Left lung (tissue), 4 donors: ENCODE measurements at regions not wholly inside any gene's neighbourhood (a gene's known extent, or its start where the extent isn't known, plus 50 kb on each side); places are given as distances from the start of the nearest gene placed in this dataset.
A peak's percentile ranks its signal among the peaks of the same experiment; 100 is the strongest.
"Not testable (repeated sequence)": the region's sequence is repeated elsewhere in the genome, so short reads cannot be mapped to it uniquely, and the experiment has no call there.

Source experiments
- ATAC-seq: fragments of 200-7000 bp; cut with Tn5 transposase; one replicate; pipeline ENCODE4 v1.9.1; 2020; ENCODE audit warnings: moderate library complexity
- DNase-seq, 4 donors: peaks; one replicate each; pipeline ENCODE4 v3.0.0-alpha.2; 2013 to 2020
- H3K27ac ChIP-seq, 2 donors: fragments of 200-600 bp; sonication (generic) in 1 of 2; one replicate each; pipeline versions ENCODE4 v1.5.0 to v1.8.0; 2020 to 2021
- H3K27me3 ChIP-seq, 2 donors: fragments of 200-600 bp; sonication (generic) in 1 of 2; one replicate each; pipeline versions ENCODE4 v1.5.0 to v1.8.0; 2020 to 2021
- H3K36me3 ChIP-seq, 2 donors: fragments of 200-600 bp; sonication (generic) in 1 of 2; one replicate each; pipeline versions ENCODE4 v1.5.0 to v1.8.0; 2020 to 2021
- H3K4me1 ChIP-seq, 2 donors: fragments of 200-600 bp; one replicate each; pipeline ENCODE4 v1.8.0; 2021
- H3K4me3 ChIP-seq, 2 donors: fragments of 200-600 bp; sonication (generic) in 1 of 2; one replicate each; pipeline versions ENCODE4 v1.5.0 to v1.8.0; 2020 to 2021; ENCODE audit warnings: mild to moderate bottlenecking in 1 of 2
- H3K9me3 ChIP-seq, 2 donors: fragments of 200-600 bp; sonication (generic) in 1 of 2; one replicate each; pipeline versions ENCODE4 v1.5.0 to v1.8.0; 2020 to 2021
- CTCF ChIP-seq, 2 donors: fragments of 200-600 bp; sonication (generic) in 1 of 2; IDR thresholded peaks; one replicate each; pipeline versions ENCODE4 v1.5.0 to v1.8.0; 2021; ENCODE audit warnings: antibody characterized with exemption in 2 of 2
- intact Hi-C, 2 donors: fragments of 100-400 bp; cut with DNase I; formaldehyde crosslinking; loops; one replicate each; pipeline versions ENCODE4 v1.11.2 to v1.14.2; 2022
- donor health status: DM: no; HTN: yes; CAD: no.
- donor health status: DM: no; HTN: no; CAD: no.

- H3K4me1 ChIP-seq = no peaks in the 10 kb centered on the region
- H3K27ac ChIP-seq = no peak overlapping the region
- DNase-seq (no peak), ATAC-seq (no peak)
- intact Hi-C loops = no loop called here
- no peak overlapping the region for H3K4me3 ChIP-seq
- H3K36me3 ChIP-seq = no peaks in the 10 kb centered on the region
- no peaks in the 10 kb centered on the region for H3K27me3 ChIP-seq
- peaks cover 0 to 14% of the 10 kb centered on the region in 2 donors for H3K9me3 ChIP-seq
- no peak for TF ChIP-seq CTCF (IDR thresholded peaks at IDR 0.05)
Measured at GRCh38 chr6:90887764-90888163, 300.9 kb upstream of the MAP3K7 start.

DNA sequence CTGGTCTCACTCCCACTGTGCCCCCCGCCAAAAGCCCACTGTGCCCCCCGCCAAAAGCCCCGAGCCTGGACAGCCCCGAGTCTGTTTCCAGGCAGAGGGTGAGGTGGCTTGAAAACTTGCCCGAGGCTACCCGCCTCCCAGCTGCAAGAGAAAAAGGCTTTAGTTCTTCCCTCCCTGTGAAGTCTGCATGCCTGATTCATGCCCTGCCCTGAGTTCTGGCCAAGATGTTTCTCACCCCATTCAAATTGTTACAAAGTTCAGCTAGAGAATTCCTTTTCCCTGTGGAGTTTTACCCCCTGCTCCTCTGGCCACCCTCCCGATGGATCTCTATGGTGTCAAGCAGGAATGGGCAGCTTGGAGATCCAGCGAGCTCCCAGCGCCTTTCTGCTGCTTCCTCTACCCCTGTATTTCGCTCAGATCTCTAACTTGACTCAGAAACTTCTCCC is 298.8 kb upstream of the MAP3K7 start:
- Histone ChIP-seq H3K36me3 (no peaks in the 10 kb centered on the region), H3K27me3 (no peaks in the 10 kb centered on the region), H3K4me1 (no peaks in the 10 kb centered on the region), H3K4me3 (no peak overlapping the region), H3K9me3 (peaks cover 0 to 23% of the 10 kb centered on the region in 2 donors), H3K27ac (no peak overlapping the region)
- intact Hi-C loops = no loop called here
- no peak for TF ChIP-seq CTCF (IDR thresholded peaks at IDR 0.05)
- no peak for DNase-seq
- no peak for ATAC-seq

- H3K27ac ChIP-seq, ATAC-seq, H3K4me1 ChIP-seq, H3K36me3 ChIP-seq, intact Hi-C loops, H3K27me3 ChIP-seq, H3K4me3 ChIP-seq, DNase-seq: not testable (repeated sequence)
- H3K9me3 ChIP-seq = peaks cover 0 to 23% of the 10 kb centered on the region in 2 donors
Measured at GRCh38 chr6:90885137-90885536, 298.3 kb upstream of the MAP3K7 start.

DNA sequence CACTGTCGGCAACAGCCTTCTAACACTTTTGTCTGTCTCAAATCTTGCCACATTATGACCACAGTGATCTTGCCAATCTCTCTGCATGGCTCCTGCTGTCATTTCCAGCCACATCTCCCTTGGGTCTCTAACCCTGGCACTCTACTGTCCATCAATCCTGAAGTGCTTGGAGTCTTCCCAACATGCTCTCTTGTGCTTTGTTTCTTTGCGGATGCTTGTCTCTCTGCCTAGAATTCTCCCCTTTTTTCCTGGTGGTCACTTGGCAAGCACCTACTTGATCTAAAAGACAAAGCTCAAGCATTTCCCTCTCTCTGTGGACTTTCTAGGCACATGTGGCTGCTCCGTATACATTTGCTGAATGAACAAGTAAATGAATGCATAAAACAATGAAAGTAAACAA is 290.7 kb upstream of the MAP3K7 start:
- no peaks in the 10 kb centered on the region for H3K36me3 ChIP-seq
- no peak for ATAC-seq
- peaks cover 0 to 19% of the 10 kb centered on the region in 2 donors for H3K9me3 ChIP-seq
- no peaks in the 10 kb centered on the region for H3K27me3 ChIP-seq
- DNase-seq = no peak
- no peak for TF ChIP-seq CTCF (IDR thresholded peaks at IDR 0.05)
- H3K27ac ChIP-seq = no peak overlapping the region
- no peaks in the 10 kb centered on the region for H3K4me1 ChIP-seq
- no peak overlapping the region for H3K4me3 ChIP-seq
- intact Hi-C loops = no loop called here

DNA sequence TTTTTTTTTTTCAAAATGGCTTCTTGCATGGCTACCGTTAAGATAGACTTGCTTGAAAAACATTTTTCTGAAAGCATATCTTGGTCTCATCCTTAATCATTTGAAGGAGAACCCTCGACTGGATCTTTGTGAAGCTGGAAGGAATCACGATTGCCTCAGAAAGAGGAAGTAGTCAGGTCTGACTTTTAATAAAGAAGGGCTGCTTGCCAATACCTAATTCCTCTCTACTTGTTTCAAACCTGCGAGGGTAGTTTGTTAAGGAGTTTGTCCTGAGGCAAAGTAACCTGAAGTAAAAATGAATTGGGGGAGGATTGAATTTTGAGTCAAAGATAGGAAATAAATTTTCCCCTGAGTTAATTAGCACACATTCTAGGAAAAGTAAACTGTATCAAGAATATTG is 288.1 kb upstream of the MAP3K7 start:
- DNase-seq (no peak), ATAC-seq (no peak)
- no peaks in the 10 kb centered on the region for H3K4me1 ChIP-seq
- H3K27ac ChIP-seq = no peak overlapping the region
- no peak for TF ChIP-seq CTCF (IDR thresholded peaks at IDR 0.05)
- no peaks in the 10 kb centered on the region for H3K36me3 ChIP-seq
- intact Hi-C loops = no loop called here
- peaks cover 0 to 11% of the 10 kb centered on the region in 2 donors for H3K9me3 ChIP-seq
- no peaks in the 10 kb centered on the region for H3K27me3 ChIP-seq
- no peak overlapping the region for H3K4me3 ChIP-seq

DNA sequence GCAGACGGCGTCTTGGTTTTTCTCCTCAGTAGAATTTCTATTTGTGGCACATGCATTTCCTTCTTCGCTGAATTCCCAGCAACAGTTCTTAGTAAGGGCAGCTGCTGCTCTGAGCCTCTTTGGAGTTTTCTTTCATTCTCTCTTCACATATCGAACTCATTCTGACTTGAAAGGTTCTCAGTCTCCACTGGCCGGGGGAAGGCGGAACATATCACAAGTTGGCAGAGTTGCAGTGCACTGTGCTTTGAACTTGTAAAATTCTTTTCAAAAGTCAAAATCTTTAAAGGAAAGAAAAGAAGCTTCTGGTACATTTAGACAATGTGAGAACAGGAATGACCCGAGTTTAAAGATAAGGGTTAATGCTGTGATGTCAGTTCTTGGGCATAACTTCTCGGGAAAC is 286.1 kb upstream of the MAP3K7 start:
- no peak for TF ChIP-seq CTCF (IDR thresholded peaks at IDR 0.05)
- Histone ChIP-seq H3K9me3 (no peaks in the 10 kb centered on the region), H3K27me3 (no peaks in the 10 kb centered on the region), H3K36me3 (no peaks in the 10 kb centered on the region), H3K27ac (no peak overlapping the region), H3K4me3 (no peak overlapping the region), H3K4me1 (no peaks in the 10 kb centered on the region)
- ATAC-seq (no peak), DNase-seq (peak in 1 of 4 donors; percentile 37)
- intact Hi-C loops = no loop called here
